ENCODE measurements at regions not wholly inside any gene's neighbourhood (a gene's known extent, or its start where the extent isn't known, plus 50 kb on each side); places are given as distances from the start of the nearest gene placed in this dataset.

DNA sequence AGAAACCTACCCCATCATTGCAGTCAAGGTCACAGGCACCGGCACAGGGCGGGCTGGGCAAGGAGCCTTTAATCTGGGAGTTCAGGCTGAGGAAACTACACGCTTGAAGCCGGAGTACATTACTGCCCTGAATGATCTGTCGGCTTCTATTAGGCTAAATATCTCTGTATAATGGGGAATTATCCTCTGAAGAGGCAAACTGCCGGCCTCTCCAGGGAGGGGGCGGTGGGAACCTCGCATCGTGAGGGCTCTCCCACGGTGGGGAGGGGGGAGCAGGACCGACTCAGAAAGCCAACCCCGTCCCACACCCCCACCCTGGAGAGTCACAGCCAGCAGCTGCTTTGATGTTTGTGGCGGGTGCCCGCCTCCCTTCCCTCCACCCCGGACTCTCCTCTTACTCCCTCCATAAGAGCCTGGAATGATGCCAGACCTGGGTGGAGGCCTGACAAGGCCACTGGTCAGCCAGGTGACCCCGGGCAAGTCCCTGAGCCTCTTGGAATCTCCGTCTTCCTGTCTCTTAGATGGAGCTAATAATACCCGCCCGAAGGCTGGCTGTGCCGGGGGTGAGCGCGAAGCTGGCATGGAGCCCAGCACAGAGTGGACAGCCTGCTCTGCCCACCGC, 63.4 kb upstream of the LINGO1 start:
- WGBS, 5 donors = 46 to 55% (median 49%) methylated on average over 17 to 23 of the region's 23 CpGs
- no peak overlapping the region for H3K27ac ChIP-seq
- no peaks in the 10 kb centered on the region for H3K9me3 ChIP-seq
- no peak for TF ChIP-seq POLR2AphosphoS5 (IDR thresholded peaks at IDR 0.05)
- no peak for TF ChIP-seq POLR2A (IDR thresholded peaks at IDR 0.05)
- TF ChIP-seq, protein P1, sequence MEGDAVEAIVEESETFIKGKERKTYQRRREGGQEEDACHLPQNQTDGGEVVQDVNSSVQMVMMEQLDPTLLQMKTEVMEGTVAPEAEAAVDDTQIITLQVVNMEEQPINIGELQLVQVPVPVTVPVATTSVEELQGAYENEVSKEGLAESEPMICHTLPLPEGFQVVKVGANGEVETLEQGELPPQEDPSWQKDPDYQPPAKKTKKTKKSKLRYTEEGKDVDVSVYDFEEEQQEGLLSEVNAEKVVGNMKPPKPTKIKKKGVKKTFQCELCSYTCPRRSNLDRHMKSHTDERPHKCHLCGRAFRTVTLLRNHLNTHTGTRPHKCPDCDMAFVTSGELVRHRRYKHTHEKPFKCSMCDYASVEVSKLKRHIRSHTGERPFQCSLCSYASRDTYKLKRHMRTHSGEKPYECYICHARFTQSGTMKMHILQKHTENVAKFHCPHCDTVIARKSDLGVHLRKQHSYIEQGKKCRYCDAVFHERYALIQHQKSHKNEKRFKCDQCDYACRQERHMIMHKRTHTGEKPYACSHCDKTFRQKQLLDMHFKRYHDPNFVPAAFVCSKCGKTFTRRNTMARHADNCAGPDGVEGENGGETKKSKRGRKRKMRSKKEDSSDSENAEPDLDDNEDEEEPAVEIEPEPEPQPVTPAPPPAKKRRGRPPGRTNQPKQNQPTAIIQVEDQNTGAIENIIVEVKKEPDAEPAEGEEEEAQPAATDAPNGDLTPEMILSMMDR (IDR thresholded peaks at IDR 0.05 in 8 of 11, conservative IDR thresholded peaks at IDR 0.05 in 3 of 11) = no peak
- H3K4me1 ChIP-seq = peaks cover 0 to 21% (median 4%) of the 10 kb centered on the region in 6 donors
- H3K4me3 ChIP-seq = no peak overlapping the region
- no peak for DNase-seq
- intact Hi-C loops (cut with DNase I; ENCODE audit: low total_unique reads) = no loop called here
- no peaks in the 10 kb centered on the region for H3K36me3 ChIP-seq
- peaks cover 0 to 72% (median 0%) of the 10 kb centered on the region in 7 donors for H3K27me3 ChIP-seq (replicated peaks in 1 of 7)

DNA sequence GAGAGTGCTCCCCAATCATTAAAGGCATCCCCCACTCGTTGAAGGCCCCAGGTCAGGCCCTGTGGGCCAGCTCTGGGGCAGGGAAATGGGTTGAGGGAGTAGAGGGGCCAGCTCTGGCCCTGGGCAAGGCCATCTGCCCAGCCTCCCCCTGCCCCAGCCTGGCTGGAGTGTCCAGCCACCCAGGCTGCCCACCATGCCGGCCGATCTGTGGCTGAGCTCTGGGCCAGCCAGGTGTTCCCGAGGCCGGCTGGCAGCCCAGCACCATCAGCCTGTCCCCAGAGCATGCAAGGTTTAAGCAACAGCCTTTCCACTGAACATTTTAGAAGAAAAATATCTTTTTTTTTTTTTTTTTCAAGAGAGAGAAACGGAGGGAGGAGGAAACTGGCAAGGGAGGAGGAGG, 62.8 kb upstream of the LINGO1 start:
- DNase-seq = no peak
- 37 to 71% (median 60%) methylated on average over 5 to 6 of the region's 6 CpGs for WGBS, 5 donors
- H3K27ac ChIP-seq = no peak overlapping the region
- no peak for TF ChIP-seq POLR2A (IDR thresholded peaks at IDR 0.05)
- no peak for TF ChIP-seq POLR2AphosphoS5 (IDR thresholded peaks at IDR 0.05)
- TF ChIP-seq, protein P1 (IDR thresholded peaks at IDR 0.05 in 8 of 11, conservative IDR thresholded peaks at IDR 0.05 in 3 of 11) = no peak
- peaks cover 0 to 21% (median 4%) of the 10 kb centered on the region in 6 donors for H3K4me1 ChIP-seq
- peaks cover 0 to 77% (median 2%) of the 10 kb centered on the region in 7 donors for H3K27me3 ChIP-seq (replicated peaks in 1 of 7)
- no peaks in the 10 kb centered on the region for H3K9me3 ChIP-seq
- intact Hi-C loops (cut with DNase I; ENCODE audit: low total_unique reads) = no loop called here
- H3K36me3 ChIP-seq = no peaks in the 10 kb centered on the region
- H3K4me3 ChIP-seq = no peak overlapping the region

DNA sequence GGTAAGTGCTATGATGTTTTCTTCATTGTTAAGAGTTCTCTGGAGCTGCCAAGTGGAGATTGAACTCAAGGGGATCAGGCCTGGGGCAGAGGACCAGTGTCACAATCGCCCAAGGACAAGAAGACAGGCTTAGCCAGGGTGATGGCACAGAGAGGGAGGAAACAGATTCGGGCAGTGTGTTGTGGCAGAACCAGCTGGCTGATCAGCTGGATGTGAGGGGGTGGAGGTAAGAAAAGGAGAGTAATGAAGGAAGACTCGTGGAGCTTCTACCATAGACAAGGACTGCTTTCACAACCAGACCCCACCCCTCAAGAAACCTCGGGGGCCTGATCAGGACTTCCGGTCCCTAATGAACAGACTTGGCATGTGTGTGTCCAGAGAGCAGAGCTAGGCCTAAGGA, 60.9 kb upstream of the LINGO1 start:
- WGBS, 5 donors = 61 to 88% (median 75%) methylated on average over 5 of the region's 5 CpGs
- Histone ChIP-seq H3K4me1 (peaks cover 0 to 27% (median 6%) of the 10 kb centered on the region in 6 donors), H3K4me3 (no peak overlapping the region), H3K9me3 (no peaks in the 10 kb centered on the region), H3K27me3 (replicated peaks in 1 of 7) (peaks cover 0 to 89% (median 4%) of the 10 kb centered on the region in 7 donors), H3K27ac (no peak overlapping the region), H3K36me3 (no peaks in the 10 kb centered on the region)
- intact Hi-C loops (cut with DNase I; ENCODE audit: low total_unique reads) = no loop called here
- TF ChIP-seq, protein P1 (IDR thresholded peaks at IDR 0.05 in 8 of 11, conservative IDR thresholded peaks at IDR 0.05 in 3 of 11) = no peak
- no peak for DNase-seq

DNA sequence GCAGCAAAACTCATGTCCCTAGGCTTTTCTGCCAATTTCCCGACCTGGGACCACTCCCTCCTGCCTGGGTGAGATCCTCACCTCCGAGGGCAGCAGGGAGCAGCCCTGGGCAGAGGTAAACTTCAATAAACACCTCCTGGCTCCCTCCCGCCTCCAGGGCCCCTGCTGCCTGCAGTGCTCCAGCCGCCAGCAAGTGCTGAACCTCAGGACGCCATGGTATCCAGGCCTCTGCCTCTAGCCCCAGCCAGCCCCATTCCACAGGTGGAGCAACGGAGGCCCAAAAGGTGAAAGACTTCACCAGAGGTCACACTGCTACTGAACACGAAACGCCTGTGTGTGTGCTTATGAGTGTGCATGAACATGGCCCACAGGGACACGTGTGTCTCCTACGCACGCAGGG, 59.9 kb upstream of the LINGO1 start:
- no peak for DNase-seq
- Histone ChIP-seq H3K27ac (no peak overlapping the region), H3K9me3 (no peaks in the 10 kb centered on the region), H3K36me3 (no peaks in the 10 kb centered on the region), H3K27me3 (replicated peaks in 1 of 7) (peaks cover 0 to 82% (median 4%) of the 10 kb centered on the region in 7 donors), H3K4me1 (peaks cover 0 to 27% (median 6%) of the 10 kb centered on the region in 6 donors), H3K4me3 (no peak overlapping the region)
- intact Hi-C loops (cut with DNase I; ENCODE audit: low total_unique reads) = no loop called here
- no peak for TF ChIP-seq POLR2A (IDR thresholded peaks at IDR 0.05)
- WGBS, 5 donors = 73 to 77% (median 74%) methylated on average over 11 of the region's 11 CpGs
